Inflammatory macrophage treated with lipopolysaccharide for 1 hour (primary cell): ENCODE measurements at regions not wholly inside any gene's neighbourhood (a gene's known extent, or its start where the extent isn't known, plus 50 kb on each side); places are given as distances from the start of the nearest gene placed in this dataset.
A peak's percentile ranks its signal among the peaks of the same experiment; 100 is the strongest.

ENCODE experiments used
- DNase-seq, 2 donors: peaks; one replicate each; pipeline ENCODE4 v3.0.0-alpha.2; 2020 to 2022

DNA sequence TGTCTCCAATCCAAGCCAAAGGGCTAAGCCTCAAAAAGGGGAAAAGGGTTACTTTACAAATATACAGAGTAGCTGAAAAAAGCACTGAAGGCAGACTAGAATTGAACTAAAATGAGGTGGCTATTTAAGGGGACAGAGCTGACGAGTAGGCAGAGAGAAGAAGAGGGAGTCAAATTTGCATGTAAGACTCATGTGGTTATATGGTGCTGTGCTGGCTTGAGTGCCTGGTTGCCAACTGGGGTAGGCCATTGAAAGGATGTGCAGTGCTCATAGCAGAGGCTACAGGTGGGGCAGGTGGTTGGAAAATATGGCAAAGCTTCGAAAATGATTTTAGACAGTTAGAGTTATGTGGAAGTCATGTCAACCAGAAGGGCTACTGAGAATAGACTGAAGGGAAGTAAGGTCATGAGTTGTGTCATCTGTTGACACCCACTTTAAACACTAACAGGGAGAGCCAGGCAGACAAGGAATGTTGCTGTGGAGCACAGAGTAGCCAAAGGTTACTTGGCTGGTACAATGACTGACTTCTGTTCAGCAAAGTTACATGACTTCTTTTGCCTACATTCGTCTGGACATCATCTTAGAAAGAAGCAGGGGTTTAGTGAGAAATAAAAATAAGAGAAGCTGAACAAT, 1210.4 kb downstream of the ADGRL3 start:
- peak in 1 of 2 donors; percentile 18 for DNase-seq

DNA sequence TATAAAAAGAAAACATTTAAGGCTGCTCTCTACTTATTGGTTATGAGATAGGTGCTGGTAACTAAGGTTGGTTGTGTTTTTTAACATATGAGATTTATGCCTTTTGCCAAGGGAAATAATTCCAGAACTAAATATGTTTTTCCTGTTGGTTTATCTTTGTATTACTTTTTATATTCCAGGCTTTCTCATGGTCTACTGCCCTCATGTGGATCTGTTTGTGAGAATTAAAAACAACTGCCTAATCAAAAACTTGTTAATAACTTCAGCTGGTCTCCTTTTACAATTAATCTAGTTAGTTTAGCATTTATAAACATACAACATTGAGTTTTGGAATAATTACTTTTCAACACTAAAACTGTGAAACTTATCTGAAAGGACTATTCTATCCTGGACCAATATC, 1208.3 kb downstream of the ADGRL3 start:
- no peak for DNase-seq

DNA sequence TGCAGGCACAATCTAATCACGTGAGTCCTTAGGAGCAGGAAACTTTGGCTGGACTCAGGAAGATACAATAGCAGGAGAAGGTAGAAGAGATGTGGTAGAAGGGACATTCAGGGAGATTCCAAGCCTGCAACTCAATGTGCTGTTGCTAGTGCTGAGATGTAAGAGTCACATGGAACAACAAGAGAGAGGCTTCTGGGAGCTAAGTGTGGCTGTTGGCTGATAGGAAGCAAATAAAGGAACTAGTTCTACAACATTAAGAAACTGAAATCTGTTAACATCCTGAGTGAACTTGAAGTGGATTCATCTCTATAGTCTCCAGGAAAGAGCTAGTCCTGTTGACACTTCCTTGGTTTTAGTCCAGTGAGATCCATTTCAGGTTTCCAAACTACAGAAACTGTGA, 1207.4 kb downstream of the ADGRL3 start:
- DNase-seq = peak in 1 of 2 donors; percentile 33

DNA sequence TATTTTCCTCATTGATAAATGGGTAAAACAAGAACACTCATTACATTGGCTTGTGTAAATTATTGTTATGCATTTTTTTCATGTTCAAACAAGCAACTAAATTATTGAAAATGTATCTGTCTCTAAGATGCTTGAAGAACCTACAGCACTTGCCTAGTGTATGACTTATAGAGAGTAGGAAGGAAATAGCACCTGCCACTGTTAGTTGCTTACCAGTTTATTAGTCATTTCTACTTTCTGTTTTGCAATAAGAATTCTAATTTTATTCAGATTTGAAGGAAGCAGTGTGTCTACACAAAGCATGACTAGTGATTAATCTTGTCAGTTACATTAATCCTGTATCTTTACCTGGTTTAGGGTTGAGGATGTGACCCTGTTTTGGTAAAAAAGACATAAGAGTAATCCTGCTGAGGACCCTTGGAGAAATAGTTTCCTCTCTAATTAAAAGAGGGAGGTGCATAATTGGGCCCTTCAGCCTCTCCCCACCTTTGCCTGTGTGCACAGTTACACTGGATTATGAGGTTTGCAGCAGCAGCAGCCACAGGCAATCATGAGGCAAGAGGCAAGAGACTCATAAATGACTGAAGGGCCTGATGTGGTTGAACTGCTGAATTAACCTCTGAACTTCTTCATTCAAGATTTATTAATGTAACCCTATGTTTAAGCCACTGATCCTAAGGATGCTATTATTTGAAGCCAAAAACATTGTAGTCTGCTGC, 1202.1 kb downstream of the ADGRL3 start:
- DNase-seq = peak in 1 of 2 donors; percentile 10

DNA sequence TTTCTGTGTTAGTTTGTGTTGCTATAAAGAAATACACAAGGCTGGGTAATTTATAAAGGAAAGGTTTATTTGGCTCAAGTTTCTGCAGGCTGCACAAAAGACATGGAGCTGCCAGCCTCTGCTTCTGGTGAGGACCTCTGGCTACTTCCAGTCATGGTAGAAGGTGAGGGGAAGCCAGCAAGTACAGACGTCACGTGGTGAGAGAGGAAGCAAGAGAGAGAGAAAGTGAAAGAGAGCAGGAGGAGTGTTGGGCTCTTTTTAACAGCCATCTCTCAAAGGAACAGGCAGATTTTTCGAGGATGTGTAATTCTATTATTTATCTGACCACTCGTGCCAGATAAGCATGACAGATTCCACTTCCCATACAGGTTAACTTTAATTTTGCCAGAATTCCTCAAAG, 1199.1 kb downstream of the ADGRL3 start:
- DNase-seq = peak; percentile 2 to 32

DNA sequence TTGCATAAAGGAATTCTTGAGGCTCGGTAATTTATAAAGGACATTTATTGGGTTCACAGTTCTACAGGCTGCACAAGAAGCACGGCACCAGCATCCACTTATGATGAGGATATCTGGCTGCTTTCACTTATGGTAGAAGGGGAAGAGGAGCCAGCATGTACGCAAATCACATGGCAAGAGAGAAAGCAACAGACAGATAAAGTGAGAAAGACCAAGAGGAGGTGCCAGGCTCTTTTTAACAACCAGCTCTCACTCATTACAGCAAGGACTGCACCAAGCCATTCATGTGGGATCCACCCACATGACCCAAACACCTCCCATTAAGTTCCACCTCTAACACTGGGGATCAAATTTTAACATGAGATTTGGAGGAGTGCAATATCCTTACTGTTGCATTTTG, 1198.2 kb downstream of the ADGRL3 start:
- DNase-seq = no peak

DNA sequence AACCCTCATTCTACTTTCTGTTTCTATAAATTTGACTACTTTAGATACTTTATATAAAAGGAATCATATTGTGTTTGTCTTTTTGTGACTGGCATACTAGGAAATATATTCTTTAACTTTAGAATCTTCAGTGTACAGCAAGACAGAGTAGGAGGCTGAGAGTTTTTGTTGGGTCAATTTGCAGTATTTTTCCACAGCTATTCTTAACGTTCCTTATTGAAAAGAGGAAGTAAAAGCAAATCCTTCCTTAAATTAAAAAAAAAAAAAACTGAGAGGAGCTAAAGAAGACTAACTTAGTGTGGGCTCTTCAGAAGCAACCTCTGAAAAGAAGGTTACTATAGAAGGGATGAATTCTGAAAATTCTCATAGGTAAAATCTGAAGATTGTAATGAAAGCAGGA, 1194.6 kb downstream of the ADGRL3 start:
- peak; percentile 44 to 52 for DNase-seq

DNA sequence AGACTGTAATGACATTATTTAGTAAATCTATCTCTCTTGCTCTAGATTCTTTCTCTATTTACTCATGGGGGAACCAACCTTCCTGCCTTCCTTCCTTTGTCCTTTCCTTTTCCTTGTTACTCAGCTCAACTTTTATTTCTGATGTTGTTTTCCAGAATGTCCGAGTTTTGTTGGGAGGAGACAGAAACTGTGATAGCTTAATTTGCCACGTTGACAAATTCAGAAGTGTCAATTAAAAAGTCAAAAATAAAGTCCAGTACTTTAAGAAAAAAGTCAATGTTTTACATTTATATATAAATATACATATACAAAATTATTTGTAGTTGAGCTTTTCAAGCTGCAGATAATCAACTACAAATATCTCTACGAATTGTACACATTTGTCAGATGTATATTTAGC, 1187.7 kb downstream of the ADGRL3 start:
- no peak for DNase-seq

DNA sequence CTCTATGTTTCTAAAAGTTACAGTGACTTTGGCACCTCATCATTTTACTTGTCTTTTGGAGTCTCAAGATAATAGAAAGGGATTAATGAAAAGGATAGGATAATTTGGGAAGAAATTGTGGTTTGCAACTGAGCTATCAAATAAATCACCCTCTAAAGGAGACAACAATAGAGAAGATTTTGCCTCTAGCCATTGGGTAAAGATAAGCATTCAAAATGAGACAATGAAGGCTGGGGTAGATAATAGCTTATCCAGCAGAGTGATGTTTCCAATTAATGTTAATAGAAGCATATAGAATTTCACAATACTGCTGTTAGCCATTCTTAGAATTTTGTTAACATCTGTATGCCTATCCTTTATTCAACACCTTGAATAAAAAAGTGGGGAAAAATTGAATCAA, 1177.6 kb downstream of the ADGRL3 start:
- DNase-seq = no peak

DNA sequence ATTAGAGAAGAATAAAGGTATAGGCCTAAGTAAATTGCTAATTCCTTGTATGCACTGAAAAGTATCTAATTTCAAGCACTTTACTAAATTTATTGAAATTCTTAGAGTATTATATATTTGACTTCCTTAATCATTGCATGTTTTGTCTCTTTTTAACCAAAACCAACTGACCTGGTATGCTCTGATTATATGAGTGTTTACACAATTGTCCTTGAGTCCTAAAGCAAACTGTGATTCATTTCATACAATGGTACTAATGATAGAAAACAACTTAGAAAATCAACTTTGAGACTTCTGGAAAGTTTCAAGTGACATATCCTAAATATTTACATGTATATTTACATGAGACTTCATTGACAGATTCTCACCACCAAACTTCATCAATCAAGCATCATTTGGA, 1177.1 kb downstream of the ADGRL3 start:
- no peak for DNase-seq

DNA sequence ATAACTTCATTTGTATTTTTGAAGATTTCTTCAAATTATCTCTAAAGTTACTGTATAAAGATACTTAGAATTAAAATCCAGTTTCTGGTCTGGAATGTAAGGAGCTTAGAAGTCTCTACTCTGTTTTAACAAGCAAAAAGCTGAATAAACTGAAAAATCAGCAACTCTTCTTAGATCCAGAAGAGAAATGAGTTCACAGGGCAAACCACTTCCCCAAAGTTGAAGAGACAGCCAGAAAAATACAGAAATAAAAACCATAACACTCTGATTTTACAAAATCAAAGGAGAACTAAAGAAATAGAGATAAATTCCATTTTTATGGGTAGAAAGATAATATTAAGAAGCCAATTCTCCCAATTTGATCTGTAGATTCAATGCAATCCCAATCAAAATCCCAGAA, 1166.8 kb downstream of the ADGRL3 start:
- DNase-seq = no peak

DNA sequence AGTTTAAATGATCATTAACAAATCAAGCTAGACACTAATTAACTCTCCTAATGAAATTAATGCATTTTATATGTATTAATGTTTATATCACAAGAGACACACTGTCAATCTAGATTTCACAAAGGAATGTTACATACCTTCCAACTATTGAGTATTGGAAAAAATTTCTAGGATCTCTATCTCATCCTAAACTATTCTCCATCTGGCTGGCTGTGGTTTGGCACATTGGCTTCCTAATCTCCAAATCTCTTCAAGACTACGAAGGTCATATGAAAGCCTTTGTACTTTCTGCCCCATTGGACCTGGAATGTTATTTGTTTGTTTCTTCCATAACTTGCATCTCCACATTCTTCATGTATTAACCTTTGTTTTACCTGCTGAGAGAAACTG, 1160.0 kb downstream of the ADGRL3 start:
- no peak for DNase-seq

DNA sequence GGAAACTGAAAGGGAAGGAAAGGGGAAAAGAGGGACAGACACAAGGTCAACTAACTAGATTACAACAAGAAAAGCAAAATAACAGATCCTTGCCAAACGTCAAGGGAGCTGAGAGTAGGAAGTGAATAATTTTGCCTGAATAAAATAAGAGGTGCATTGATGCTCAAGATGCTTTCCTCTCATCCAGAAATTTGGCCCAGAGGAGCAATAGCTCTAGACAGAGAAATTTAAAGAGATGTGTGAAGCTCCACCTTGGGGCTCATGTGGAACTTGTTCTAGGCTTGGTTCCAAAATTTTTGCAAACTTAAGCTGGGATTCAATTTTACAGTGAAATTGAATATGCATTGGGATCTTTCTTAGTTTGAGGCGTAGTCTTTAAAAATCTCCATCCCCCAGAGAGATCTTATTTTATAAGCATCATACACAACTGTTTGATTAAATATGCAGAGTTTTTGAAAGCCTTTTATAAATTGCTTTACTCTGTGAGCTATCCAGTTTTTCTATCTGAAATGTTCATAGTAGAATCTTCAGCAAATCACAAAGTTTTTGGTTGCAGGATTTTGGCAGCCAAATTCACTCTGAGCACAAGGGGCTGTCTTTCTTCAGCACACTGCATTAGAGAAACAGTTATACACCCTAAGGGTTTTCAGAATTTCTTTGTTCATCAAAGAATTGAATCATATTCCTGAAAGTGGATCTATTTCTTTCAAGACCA, 1159.5 kb downstream of the ADGRL3 start:
- DNase-seq = no peak

DNA sequence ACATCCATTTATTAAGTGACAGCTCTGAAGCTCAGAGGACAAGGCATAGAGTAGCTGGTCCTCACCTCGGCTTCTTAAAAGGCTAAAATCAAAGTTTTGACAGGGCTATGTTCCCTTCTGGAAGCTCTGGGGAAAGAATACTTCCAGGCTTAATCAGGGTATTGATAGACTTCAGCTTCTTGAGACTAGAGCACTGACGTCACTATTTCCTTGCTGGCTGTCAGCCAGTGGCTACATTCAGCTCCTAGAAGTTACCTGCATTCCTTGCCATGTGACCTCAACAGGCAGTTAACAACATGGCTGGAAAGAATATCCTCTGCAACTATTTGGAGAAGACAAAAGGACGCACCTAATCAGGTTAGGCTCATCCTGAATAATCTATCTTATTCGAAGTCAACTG, 1144.8 kb downstream of the ADGRL3 start:
- no peak for DNase-seq

DNA sequence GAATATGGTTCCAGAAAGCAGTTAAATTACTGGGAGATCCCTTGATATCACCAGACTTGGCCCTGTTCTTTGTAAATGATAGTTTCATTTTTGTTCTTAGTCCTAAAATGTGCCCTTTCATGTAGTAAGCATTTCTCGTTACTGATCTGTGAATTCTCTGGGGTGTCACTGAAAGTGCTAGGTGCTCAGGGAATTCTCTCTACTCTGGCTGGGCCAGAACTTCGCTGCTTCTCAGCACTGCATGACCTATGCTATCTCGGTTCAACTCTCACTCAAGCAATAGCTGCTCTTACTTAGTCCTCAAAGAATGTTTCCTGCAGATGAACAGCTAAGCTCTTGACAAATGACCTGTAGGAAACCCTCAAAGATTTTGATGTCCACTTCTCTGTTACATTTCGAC, 1144.3 kb downstream of the ADGRL3 start:
- no peak for DNase-seq

DNA sequence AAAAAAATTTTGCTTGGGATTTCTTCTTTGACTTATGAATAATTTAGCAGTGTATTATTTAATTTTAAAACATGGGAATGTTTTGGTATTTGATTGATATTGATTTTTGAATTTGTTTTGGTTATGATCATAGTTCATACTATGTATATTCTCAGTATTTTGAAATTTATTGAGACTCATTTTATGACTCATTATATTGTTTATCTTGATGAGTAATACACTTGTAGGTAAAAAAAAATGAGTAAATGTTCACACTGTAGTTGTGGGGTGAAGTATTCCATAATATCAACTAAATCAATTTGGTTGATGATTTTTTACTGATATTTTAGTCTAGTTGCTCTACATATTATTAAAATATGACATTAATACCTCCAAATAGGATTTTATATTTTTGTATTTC, 1142.2 kb downstream of the ADGRL3 start:
- no peak for DNase-seq

DNA sequence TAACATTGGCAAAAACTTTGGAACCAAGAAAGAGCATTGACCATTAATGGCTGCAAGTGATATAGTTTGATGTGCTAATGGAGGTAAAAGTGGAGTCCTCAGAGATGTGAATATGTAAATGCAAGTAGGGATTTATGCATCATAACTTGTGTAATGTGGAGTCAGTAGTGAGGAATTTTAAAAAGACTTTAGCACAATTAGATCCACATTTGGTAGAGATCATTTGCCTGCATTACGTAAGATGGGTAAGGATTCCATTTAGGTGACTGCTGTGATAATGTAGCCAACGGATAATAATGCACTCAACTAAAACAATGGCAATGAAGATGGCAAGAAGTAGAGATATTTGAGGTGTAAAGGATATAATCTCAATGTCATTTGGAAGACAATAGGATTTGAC, 1128.4 kb downstream of the ADGRL3 start:
- DNase-seq = no peak

DNA sequence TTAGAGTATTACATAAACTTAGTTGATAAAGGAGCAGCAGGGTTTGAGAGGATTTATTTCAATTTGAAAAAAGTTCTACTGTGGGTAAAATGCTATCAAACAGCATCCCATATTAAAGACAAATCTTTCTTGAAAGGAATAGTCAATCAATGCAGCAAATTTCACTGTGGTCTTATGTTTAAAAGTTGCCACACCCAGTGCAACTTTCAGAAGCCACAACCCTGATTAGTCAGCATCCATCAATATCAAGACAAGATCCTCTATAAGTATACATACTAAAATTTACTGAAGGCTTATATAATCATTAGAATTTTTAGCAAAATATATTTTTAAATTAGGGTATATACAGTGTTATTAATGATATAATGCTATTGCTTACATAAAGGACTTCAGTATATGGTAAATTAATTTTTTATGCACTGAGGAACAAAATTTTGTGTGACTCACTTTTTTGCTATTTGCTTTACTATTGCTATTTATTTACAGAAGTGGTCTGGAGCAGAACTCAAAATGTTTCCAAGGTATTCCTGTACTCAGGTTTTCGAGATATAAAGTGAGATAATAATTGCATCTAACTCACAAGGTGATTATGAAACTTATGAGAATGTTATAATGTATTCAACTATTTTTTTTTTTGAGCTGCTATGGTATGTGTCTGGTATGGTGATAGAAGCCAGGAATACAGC, 1127.6 kb downstream of the ADGRL3 start:
- no peak for DNase-seq

DNA sequence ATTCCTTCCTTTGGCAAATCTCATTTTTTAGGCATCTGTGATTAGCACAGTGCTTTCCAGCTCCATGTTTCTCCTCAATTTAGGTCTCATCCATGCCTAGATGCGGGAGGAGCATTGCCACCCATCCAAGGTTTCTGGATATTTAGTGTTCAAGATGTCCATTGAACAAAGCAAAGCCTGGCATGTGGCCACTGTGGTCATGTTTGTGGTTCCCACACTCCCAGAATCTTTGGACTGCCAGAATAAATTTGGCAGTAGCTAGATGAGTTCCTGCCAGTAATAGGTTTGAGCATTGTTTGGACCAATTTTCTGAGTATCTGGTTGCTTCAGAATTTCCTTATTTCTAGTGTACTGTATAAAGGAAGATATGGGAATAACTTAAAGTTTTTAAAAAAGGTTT, 1124.1 kb downstream of the ADGRL3 start:
- DNase-seq = no peak

DNA sequence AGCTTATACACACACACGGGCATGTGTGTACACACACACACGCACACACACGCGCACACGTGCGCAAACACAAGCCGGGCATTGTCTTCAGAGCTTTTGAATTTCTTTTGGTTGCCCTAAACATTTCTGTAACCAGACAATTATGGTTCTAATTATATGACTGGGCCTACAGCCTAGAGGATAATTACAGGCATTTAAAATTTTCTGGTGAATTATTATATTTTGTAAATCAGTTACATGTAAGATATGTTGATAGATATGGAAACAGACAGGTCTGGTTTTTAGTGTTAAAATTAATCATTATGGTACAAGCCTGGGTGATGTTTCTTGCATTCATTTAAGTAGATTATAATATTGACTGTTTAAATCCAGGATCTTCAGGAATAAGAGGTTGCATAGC, 1120.5 kb downstream of the ADGRL3 start:
- DNase-seq = no peak

DNA sequence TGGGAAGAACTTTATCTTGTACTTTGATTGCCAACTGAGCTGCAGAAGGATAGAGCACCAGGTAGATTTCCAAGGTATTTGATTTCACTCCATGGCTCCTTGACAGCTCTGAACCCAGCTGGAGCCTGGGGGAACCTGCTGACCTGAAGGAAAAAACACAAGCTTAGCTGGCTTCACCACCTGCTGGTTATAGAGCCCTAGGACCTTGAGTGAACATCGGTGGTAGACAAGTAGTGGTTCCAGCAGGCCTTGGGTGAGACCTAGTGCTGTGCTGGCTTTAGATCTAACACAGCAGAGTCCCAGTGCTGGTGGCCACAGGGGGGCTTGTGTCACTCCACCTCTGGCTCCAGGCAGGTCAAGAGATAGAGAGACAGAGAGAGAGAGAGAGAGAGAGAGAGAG, 1102.6 kb downstream of the ADGRL3 start:
- DNase-seq = no peak

DNA sequence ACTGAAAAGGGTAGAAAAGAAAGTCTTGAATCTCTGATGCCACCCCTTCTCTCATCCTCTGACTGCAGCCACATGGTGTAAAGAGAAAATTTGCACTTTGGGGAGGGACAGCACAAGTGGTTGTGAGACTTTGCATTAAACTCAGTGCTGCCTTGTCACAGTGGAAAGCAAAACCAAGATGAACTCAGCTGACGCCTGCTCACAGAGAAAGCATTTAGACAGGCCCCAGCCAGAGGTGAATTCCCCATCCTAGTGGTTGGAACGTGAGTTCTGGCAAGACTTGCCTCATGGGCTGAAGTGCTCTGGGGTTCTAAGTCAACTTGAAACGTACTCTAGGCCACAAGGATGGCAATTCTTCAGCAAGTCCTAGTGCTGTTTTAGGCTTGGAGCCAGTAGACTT, 1101.4 kb downstream of the ADGRL3 start:
- DNase-seq = no peak

DNA sequence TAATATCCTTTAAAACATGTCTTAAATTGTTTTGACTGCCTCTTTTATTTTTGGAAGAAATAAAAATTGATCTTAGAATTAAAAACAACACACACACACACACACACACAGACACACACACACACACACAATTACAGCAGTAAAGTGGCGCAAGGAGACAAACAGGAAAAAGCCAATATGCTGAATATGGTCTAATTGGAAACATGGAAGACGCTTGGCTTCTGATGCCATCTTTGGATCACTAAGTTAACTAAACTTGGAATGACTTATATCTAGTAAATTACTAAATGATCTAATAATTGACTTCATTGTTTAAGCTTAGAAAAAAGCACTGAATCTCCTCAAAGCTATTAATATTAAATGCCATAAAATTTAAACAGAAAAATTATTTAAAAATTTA, 1093.4 kb downstream of the ADGRL3 start:
- DNase-seq = no peak

DNA sequence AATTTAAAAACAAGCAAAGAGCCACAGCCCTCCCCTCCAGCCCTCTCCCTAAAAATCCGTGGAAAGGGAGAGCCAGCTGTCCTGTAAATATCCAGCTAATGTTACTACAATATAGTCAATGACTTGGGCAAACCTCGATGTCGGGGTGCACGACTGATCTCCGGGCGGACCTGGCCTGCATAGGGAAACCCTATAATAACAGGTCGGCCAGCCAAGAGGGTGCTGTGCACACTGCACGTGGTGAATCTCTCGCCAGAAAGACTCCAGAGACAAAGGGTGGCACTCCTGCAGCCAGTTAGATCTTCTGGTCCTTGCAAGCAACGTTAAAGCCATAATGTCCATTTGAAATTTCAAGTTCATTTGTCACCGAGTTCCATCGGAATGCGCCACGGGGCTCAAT, 1092.8 kb downstream of the ADGRL3 start:
- no peak for DNase-seq
